ENCODE measurements at regions not wholly inside any gene's neighbourhood (a gene's known extent, or its start where the extent isn't known, plus 50 kb on each side); places are given as distances from the start of the nearest gene placed in this dataset.

DNA sequence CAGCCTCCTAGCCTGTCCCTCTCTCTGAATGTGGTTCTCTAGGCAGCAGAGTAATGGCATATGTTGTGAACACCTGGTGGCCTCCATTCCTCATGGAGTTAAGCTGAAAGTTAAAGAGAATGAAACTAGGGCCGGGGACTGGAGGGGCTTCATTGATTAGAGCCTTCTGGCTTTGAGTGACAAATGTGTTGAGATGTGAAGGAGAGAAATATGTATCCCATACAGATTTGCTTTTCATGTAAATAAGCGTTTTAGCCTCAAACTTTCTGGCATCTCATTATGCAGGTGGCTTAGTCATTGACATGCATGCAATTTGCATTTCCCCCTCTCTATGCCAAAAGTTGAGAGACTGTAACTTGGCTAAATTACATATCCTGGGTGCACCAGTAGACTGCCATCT lies 537.7 kb upstream of the EEF2KMT start:
- Histone ChIP-seq H3K9me3 (no peaks in the 10 kb centered on the region), H3K4me1 (no peaks in the 10 kb centered on the region), H3K4me3 (no peak overlapping the region), H3K27me3 (no peaks in the 10 kb centered on the region), H3K36me3 (no peaks in the 10 kb centered on the region), H3K27ac (no peak overlapping the region)
- DNase-seq (ENCODE audit: low spot score), result no peak
- TF ChIP-seq CTCF (IDR thresholded peaks at IDR 0.05), result no peak

- H3K4me1 ChIP-seq, result no peaks in the 10 kb centered on the region
- DNase-seq (ENCODE audit: low spot score), result no peak
- TF ChIP-seq CTCF (IDR thresholded peaks at IDR 0.05), result no peak
- H3K27me3 ChIP-seq, result no peaks in the 10 kb centered on the region
- no peaks in the 10 kb centered on the region for H3K36me3 ChIP-seq
- H3K27ac ChIP-seq, result no peak overlapping the region
- H3K4me3 ChIP-seq, result no peak overlapping the region
- H3K9me3 ChIP-seq, result no peaks in the 10 kb centered on the region
Measured at GRCh38 chr16:5634666-5635180, 537.1 kb upstream of the EEF2KMT start.

DNA sequence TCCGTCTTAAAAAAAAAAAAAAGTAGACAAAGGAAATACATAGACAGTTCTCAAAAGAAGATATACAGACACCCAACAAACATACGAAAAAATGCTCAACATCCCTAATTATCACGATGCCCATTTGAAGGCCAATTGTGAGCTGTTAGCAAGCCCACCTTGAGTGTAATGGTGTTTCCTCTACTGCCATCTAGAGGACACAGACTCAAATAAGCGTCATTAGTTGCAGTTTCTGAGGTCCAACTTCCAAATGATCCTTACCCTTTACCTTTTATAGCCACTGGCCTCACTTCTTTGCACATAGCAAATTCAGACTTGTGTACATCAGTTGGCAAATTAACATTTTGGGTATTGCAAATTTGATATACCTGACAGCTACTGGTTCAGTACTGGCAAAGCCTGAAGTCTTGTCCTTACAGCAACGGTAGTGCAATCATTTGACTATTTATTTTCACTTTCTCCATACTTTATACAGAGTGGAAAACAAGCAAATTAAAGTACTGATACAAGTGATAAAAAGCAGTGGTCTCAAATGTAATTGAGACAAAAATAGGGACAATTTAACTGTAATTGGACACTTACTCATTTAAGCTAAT lies 536.3 kb upstream of the EEF2KMT start:
- no peaks in the 10 kb centered on the region for H3K36me3 ChIP-seq
- no peaks in the 10 kb centered on the region for H3K27me3 ChIP-seq
- no peak overlapping the region for H3K4me3 ChIP-seq
- no peak for DNase-seq (ENCODE audit: low spot score)
- peak in 1 of 2 donors; percentile 46 for TF ChIP-seq CTCF (IDR thresholded peaks at IDR 0.05)
- H3K9me3 ChIP-seq, result no peaks in the 10 kb centered on the region
- H3K27ac ChIP-seq, result no peak overlapping the region
- no peaks in the 10 kb centered on the region for H3K4me1 ChIP-seq

GRCh38 chr16:5622234-5622884 lies 524.8 kb upstream of the EEF2KMT start:
- Histone ChIP-seq H3K36me3 (no peaks in the 10 kb centered on the region), H3K9me3 (peaks cover 0 to 8% of the 10 kb centered on the region in 2 donors), H3K4me1 (no peaks in the 10 kb centered on the region), H3K27me3 (no peaks in the 10 kb centered on the region), H3K4me3 (no peak overlapping the region), H3K27ac (no peak overlapping the region)
- DNase-seq (ENCODE audit: low spot score), result no peak
- no peak for TF ChIP-seq CTCF (IDR thresholded peaks at IDR 0.05)

DNA sequence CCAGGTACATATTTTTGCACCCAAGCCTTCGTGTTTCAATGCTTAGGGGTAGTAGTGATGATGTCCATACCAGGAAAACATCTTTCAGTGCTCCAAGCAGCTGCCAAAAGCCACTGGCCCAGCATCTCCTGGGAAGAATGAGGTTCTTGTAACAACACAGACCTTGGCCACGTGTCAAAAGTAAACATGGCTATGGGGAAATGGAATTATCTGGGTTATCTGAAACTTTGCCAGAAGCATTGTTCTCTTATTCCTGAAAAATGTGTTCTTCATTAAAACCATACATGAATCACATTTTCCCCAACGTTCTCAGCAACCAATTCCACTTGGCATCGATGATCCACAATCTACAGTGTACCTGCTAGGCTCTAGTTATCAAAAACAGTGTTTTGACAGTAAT lies 524.2 kb upstream of the EEF2KMT start:
- Histone ChIP-seq H3K27ac (no peak overlapping the region), H3K36me3 (no peaks in the 10 kb centered on the region), H3K4me3 (no peak overlapping the region), H3K27me3 (no peaks in the 10 kb centered on the region), H3K9me3 (peaks cover 0 to 3% of the 10 kb centered on the region in 2 donors), H3K4me1 (no peaks in the 10 kb centered on the region)
- no peak for DNase-seq (ENCODE audit: low spot score)
- TF ChIP-seq CTCF (IDR thresholded peaks at IDR 0.05), result no peak

Measured in right atrium auricular region (tissue), 2 donors.